ENCODE measurements at regions not wholly inside any gene's neighbourhood (a gene's known extent, or its start where the extent isn't known, plus 50 kb on each side); places are given as distances from the start of the nearest gene placed in this dataset.

- TF ChIP-seq CTCF (IDR thresholded peaks at IDR 0.05; ENCODE audit: low read depth, low read length) = no peak
- no peak for TF ChIP-seq EZH2phosphoT487 (IDR thresholded peaks at IDR 0.05; ENCODE audit: low read depth)
Observed at GRCh38 chr13:97165502-97166425, 56.4 kb upstream of the MBNL2 start.
